Vagina (tissue), 2 donors: ENCODE measurements at regions not wholly inside any gene's neighbourhood (a gene's known extent, or its start where the extent isn't known, plus 50 kb on each side); places are given as distances from the start of the nearest gene placed in this dataset.

Experiments
- CTCF ChIP-seq, 3 experiments: fragments of 450-650 bp in 2 of 3; fragments of 200-600 bp in 1 of 3; sonication (generic) in 1 of 3; IDR thresholded peaks; one replicate each; pipeline ENCODE4 v1.5.1; 2017 to 2019; ENCODE audit warnings: antibody characterized with exemption in 3 of 3, mild to moderate bottlenecking in 2 of 3, moderate library complexity in 2 of 3
- POLR2AphosphoS5 ChIP-seq, 2 donors: sonication (generic); formaldehyde crosslinking; IDR thresholded peaks; one replicate each; pipeline ENCODE4 v1.9.0; 2017; ENCODE audit warnings: antibody characterized with exemption in 2 of 2, mild to moderate bottlenecking in 2 of 2, low read depth in 1 of 2; ENCODE audit not compliant: insufficient read depth in 1 of 2

GRCh38 chr15:77797270-77797669, 164.6 kb upstream of the LINGO1 start:
- TF ChIP-seq POLR2AphosphoS5 (IDR thresholded peaks at IDR 0.05; ENCODE audit: insufficient read depth in 1 of 2, low read depth in 1 of 2), result no peak
- TF ChIP-seq CTCF (IDR thresholded peaks at IDR 0.05), result no peak
